CD4-positive, alpha-beta T cell treated with Interleukin-10 for 1 hour (primary cell): ENCODE measurements at regions not wholly inside any gene's neighbourhood (a gene's known extent, or its start where the extent isn't known, plus 50 kb on each side); places are given as distances from the start of the nearest gene placed in this dataset.

Experiments used
- DNase-seq: peaks from one replicate; pipeline ENCODE4 v3.0.0-alpha.2; 2020

DNA sequence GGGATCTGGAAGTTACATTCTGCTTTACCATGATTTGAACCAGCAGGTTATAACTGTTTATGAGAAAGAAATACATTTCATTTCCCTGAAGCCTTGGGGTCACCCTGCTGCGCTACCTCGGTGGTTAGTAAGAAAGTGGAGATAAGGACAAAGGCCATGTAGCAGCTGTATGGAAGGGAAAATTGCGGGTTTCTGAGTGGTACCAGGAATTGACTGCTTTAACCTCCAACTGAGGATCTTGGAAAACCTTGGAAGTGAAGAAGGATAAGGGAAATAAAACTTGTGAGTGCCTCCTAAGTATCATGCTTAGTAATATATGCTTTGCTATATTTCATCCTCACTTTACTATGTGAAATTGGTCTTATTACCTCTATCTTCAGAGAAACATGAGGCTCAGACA lies 76.1 kb upstream of the GAP43 start:
- no peak for DNase-seq

DNA sequence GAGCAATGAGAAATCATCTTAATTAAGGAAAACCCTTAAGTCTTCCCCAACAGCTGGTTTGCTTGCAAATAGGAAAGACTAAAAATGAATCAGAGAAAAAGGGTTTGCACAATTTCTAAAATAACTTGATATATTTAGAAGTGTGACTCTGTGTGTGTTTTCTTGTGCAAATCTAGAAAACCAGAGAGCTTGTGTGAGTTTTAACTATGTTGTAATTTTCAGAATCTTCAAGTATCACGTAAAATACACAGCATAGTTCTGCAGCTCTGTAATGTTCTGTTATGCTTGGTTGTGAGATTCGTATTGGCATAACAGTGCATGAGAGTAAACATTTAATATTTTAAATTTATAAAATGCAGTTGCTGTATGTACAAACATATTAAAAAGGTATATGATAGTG lies 74.7 kb upstream of the GAP43 start:
- DNase-seq: no peak

DNA sequence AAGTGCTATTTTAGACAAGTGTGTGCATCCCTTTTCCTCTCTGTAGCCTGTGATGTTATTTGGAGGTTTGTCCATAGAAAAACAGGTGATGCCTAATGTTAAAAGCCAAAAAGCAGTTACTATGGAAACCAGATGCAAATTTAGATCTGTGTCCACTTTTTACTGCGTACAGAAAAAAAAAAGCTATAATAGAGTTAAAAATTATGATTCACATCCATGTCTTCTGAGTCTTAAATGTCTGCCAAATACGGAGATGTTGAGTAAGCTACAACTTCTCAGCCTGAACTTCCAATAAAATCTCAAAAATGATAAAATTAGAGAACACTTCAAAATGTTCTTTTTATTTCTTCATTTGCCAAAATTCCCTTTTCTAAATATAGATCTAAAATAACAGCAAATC lies 74.2 kb upstream of the GAP43 start:
- no peak for DNase-seq

DNA sequence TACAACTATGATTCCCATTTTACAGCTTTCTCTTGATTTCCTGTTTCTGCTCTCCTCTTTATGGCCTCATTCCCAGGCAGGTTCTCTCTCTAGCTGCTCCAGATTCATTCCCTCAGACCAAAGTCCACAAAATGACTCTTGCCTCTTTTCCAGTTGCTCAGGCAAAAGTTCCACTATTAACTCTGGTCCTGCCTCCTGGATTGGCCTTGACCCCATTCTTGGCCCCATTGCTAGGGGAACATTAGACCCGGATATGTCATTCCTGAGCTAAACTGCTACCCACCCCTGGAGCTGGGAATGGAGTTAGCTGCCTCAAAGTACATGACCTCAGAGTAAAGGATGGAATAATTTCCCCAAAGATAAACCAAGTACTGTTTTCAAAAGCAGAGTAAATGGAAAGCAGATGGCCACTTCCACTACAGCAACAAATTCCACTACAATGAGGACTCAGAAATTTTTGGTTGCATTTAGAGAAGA lies 73.0 kb upstream of the GAP43 start:
- DNase-seq: no peak

DNA sequence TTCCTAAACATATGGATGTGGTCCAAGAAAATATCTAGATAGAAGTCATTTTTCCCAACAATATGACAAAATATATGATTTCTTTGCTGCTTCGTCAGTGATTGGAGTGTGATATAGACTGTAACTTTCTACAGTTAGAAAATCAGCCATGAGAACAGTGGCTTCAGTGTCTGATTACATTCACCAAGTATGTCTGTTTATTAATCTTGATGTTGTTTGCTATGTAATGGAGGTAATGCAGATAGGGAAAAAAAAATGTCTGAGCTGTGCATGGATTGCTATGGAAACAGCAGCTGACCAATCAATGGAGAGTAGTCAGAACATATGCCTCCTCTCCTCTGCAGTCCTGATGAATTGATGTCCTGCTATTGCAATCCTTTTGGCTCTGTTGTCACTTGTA lies 72.3 kb upstream of the GAP43 start:
- DNase-seq: no peak

DNA sequence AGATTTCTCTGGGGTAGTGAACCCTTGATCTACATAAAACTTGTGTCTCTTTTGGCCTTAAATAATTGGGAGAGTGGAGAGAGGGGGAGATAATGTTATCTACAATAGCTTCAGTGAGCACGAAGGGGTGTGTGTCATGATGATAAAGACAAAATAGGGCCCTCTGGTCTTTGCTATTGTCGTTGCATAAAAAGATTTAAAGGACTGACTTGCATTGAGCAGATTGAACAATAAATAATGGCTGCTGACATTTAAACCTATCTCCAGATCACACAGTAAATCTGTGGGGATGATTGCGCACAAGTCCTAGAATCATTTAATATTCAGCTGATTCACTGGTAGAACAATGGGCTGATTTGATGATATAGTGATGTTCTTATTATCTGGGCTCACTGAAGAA lies 71.3 kb upstream of the GAP43 start:
- no peak for DNase-seq

DNA sequence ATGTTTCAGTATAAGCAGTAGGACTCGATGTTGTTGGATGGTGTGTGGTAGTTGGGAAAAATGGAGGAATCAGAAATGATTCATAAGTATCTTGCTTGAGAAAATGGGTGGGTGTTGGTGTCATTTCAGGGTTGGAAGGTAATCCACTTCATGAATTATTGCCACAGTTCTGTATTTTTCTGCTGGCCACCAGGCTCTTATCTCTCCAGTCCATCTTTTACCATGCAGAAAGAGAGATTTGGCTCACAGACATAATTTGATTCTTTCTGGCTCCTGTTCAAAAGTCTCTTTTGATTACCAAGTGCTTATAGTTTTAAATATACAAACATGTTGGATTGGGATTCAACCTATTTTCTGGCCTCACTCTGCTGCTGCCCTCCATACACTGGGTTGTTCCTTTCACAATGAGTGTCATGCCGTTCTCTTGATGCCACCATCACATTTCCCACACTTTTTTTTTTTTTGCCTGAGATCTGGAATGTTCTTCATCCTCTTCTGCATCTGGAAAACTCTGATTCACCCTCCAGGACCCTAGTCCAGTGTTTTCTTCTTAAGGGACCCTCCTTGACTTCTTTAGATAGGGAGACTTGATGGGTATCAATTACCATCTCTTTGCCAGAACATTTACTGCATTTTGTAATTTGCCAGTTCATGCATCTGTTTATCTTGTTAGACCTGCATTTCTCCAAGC lies 69.4 kb upstream of the GAP43 start:
- DNase-seq: no peak

DNA sequence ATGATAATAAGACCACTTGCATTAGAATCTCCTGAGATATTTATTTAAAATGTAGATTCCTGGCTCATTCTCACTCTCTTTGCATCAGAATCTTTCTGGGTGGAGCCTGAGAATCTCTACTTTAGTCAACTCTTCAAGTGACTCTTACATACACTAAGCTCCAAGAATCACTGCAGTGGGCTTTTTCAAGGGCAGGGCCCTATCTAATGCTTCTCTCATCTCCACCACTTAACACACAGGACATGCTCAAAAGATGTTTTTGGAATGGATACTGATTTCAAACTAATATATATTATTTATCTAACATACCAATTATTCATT lies 68.9 kb upstream of the GAP43 start:
- no peak for DNase-seq

DNA sequence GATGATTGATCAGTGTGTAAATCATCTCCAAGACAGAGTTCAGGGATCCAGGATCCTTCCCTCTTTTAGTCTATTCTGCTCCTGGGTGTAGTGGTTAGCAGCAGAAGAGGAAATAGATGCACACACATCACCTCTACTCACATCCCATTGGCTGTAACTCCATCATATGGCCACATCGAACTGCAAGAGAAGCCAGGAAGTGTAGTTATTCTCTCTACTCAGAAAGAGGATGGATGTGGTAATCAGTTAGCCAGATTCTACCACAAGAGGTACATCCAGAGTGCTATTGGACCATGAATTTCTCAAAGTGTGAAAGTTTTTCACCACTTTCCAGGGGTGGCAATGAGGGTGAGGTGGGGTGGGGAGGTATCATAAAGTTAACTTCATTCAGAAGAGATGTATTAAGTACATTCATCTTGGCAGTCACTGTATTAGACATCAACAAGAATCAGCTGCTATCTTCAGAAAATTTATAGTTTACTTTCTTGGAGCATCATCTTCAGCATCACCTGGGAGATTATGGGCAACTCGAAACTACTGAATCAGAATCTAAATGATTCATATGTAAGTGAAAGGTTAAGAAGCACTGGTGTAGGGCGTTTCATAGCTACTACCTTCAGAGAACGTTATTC lies 60.6 kb upstream of the GAP43 start:
- DNase-seq: no peak

DNA sequence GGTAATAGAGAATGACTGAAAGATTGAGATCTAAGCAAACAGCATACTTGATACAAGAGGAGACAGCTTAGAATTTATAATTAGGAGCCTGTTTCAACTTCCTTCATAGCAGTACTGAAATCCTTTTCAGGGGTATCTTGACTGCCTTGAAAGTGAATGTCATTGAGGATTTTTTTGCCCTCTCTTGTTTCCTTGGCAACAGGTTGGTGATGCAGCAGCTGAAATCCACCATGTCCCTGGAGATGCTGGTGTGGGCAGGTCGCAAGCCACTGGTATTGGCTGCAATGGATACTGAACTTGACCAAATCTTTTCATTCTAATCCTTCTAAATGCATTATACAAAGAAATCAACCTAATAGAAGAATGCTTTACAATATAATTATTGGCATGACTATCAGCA lies 59.3 kb upstream of the GAP43 start:
- no peak for DNase-seq

DNA sequence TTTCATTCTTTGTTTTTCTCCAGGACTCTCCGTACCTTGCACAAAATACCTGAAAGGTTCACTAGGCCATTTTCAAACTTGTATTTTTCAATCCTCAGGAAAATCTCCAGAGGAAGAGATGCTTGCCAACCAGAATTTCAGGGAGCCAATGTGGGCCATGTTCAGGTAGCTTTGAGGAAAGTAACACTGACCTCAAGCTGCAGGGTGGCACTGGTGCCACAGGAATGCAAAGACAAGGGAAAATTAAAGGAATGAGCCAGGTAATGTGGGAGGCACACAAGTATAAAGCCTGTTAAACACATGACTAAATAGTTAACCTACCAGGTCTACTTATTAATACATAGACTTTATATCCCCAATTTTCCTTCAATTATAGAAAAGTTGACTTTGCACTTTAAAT lies 51.9 kb upstream of the GAP43 start:
- no peak for DNase-seq
